ENCODE measurements at regions not wholly inside any gene's neighbourhood (a gene's known extent, or its start where the extent isn't known, plus 50 kb on each side); places are given as distances from the start of the nearest gene placed in this dataset.

GRCh38 chr6:21710216-21710615 lies 116.7 kb downstream of the SOX4 start:
- Histone ChIP-seq H3K36me3 (ENCODE audit: control insufficient read depth in 2 of 2, extremely low read depth in 1 of 2, insufficient read depth in 2 of 2, low read length in 2 of 2) (no peaks in the 10 kb centered on the region), H3K9ac (ENCODE audit: control insufficient read depth, extremely low read depth, insufficient read depth, low read length) (no peak overlapping the region), H3K4me2 (ENCODE audit: control insufficient read depth, extremely low read depth, insufficient read depth, low read depth, low read length) (no peak overlapping the region), H3K79me2 (ENCODE audit: control insufficient read depth, insufficient read depth, low read length) (no peaks in the 10 kb centered on the region), H4K20me1 (ENCODE audit: control insufficient read depth, extremely low read depth, insufficient read depth, low read length) (no peaks in the 10 kb centered on the region), H2AFZ (ENCODE audit: control insufficient read depth, low read length) (no peak overlapping the region), H3K27ac (ENCODE audit: control insufficient read depth, insufficient read depth, low read length) (no peak overlapping the region), H3K9me1 (ENCODE audit: control insufficient read depth, extremely low read depth, insufficient read depth, low read length) (no peaks in the 10 kb centered on the region), H3K9me3 (ENCODE audit: control insufficient read depth, low read depth, low read length) (no peaks in the 10 kb centered on the region), H3K4me1 (ENCODE audit: control insufficient read depth, extremely low read depth, insufficient read depth, low read length) (no peaks in the 10 kb centered on the region), H3K27me3 (ENCODE audit: control insufficient read depth, extremely low read depth, insufficient read depth, low read length) (no peaks in the 10 kb centered on the region), H3K4me3 (ENCODE audit: control insufficient read depth in 2 of 3, extremely low read depth in 1 of 3, insufficient read depth in 2 of 3, low read depth in 1 of 3, low read length in 3 of 3) (no peak overlapping the region)
- TF ChIP-seq CTCF (optimal IDR thresholded peaks at IDR 0.05 in 1 of 3, IDR thresholded peaks at IDR 0.05 in 1 of 3, conservative IDR thresholded peaks at IDR 0.05 in 1 of 3; ENCODE audit: extremely low read depth in 1 of 3, insufficient read depth in 2 of 3, low read length in 3 of 3), result no peak
- no peak for TF ChIP-seq EZH2 (IDR thresholded peaks at IDR 0.05; ENCODE audit: low read length)
- dilution Hi-C loops (cut with MboI; ENCODE audit: extremely low pct_ligation_motif_present, low sequenced_read_pairs), result no loop called here
- FAIRE-seq, result no peak
- no peak for DNase-seq (ENCODE audit: low read depth, low spot score)

GRCh38 chr6:21710908-21711627 lies 117.5 kb downstream of the SOX4 start:
- Histone ChIP-seq H3K9me1 (ENCODE audit: control insufficient read depth, extremely low read depth, insufficient read depth, low read length) (no peaks in the 10 kb centered on the region), H2AFZ (ENCODE audit: control insufficient read depth, low read length) (no peak overlapping the region), H3K9ac (ENCODE audit: control insufficient read depth, extremely low read depth, insufficient read depth, low read length) (no peak overlapping the region), H3K9me3 (ENCODE audit: control insufficient read depth, low read depth, low read length) (no peaks in the 10 kb centered on the region), H3K36me3 (ENCODE audit: control insufficient read depth in 2 of 2, extremely low read depth in 1 of 2, insufficient read depth in 2 of 2, low read length in 2 of 2) (no peaks in the 10 kb centered on the region), H3K4me1 (ENCODE audit: control insufficient read depth, extremely low read depth, insufficient read depth, low read length) (no peaks in the 10 kb centered on the region), H3K4me2 (ENCODE audit: control insufficient read depth, extremely low read depth, insufficient read depth, low read depth, low read length) (no peak overlapping the region), H4K20me1 (ENCODE audit: control insufficient read depth, extremely low read depth, insufficient read depth, low read length) (no peaks in the 10 kb centered on the region), H3K27me3 (ENCODE audit: control insufficient read depth, extremely low read depth, insufficient read depth, low read length) (no peaks in the 10 kb centered on the region), H3K27ac (ENCODE audit: control insufficient read depth, insufficient read depth, low read length) (no peak overlapping the region), H3K79me2 (ENCODE audit: control insufficient read depth, insufficient read depth, low read length) (no peaks in the 10 kb centered on the region), H3K4me3 (ENCODE audit: control insufficient read depth in 2 of 3, extremely low read depth in 1 of 3, insufficient read depth in 2 of 3, low read depth in 1 of 3, low read length in 3 of 3) (no peak overlapping the region)
- FAIRE-seq (no peak), DNase-seq (ENCODE audit: low read depth, low spot score) (no peak)
- TF ChIP-seq CTCF (optimal IDR thresholded peaks at IDR 0.05 in 1 of 3, IDR thresholded peaks at IDR 0.05 in 1 of 3, conservative IDR thresholded peaks at IDR 0.05 in 1 of 3; ENCODE audit: extremely low read depth in 1 of 3, insufficient read depth in 2 of 3, low read length in 3 of 3), result no peak
- TF ChIP-seq EZH2 (IDR thresholded peaks at IDR 0.05; ENCODE audit: low read length), result no peak
- dilution Hi-C loops (cut with MboI; ENCODE audit: extremely low pct_ligation_motif_present, low sequenced_read_pairs), result no loop called here

Measured in keratinocyte (primary cell).